GM23338 (cell line): ENCODE measurements at regions not wholly inside any gene's neighbourhood (a gene's known extent, or its start where the extent isn't known, plus 50 kb on each side); places are given as distances from the start of the nearest gene placed in this dataset.

ENCODE experiments used
- ATAC-seq: fragments of 200-7000 bp; cut with Tn5 transposase; 3 replicates; pipeline ENCODE4 v1.9.1; 2020
- DNase-seq: peaks from one replicate; pipeline ENCODE4 v3.0.0-alpha.2; 2015; ENCODE audit warnings: low spot score
- H2AFZ ChIP-seq: fragments of 200-600 bp; sonication (generic); 2 replicates; pipeline ENCODE4 v1.8.0; 2016; ENCODE audit warnings: antibody characterized with exemption, mild to moderate bottlenecking, moderate library complexity
- H3F3A ChIP-seq: fragments of 200-600 bp; sonication (generic); replicated peaks from 2 replicates; pipeline ENCODE4 v1.8.0; 2017; ENCODE audit warnings: antibody characterized with exemption, mixed run types, low read depth
- H3K27ac ChIP-seq: fragments of 200-600 bp; sonication (generic); 2 replicates; pipeline ENCODE4 v1.6.1; 2016; ENCODE audit warnings: low read depth
- H3K27me3 ChIP-seq: fragments of 200-600 bp; sonication (generic); 2 replicates; pipeline ENCODE4 v1.8.0; 2016; ENCODE audit warnings: mild to moderate bottlenecking, mixed run types, moderate library complexity; ENCODE audit not compliant: insufficient read depth
- H3K36me3 ChIP-seq: fragments of 200-600 bp; sonication (generic); 2 replicates; pipeline ENCODE4 v1.8.0; 2016; ENCODE audit warnings: mild to moderate bottlenecking; ENCODE audit not compliant: insufficient read depth
- H3K4me1 ChIP-seq: fragments of 200-600 bp; sonication (generic); 2 replicates; pipeline ENCODE4 v1.8.0; 2016; ENCODE audit warnings: mild to moderate bottlenecking, moderate library complexity; ENCODE audit not compliant: insufficient read depth
- H3K4me2 ChIP-seq: fragments of 200-600 bp; sonication (generic); 2 replicates; pipeline ENCODE4 v1.7.1; 2017; ENCODE audit warnings: mixed run types
- H3K4me3 ChIP-seq: fragments of 200-600 bp; sonication (generic); 2 replicates; pipeline ENCODE4 v1.6.1; 2016; ENCODE audit warnings: mixed run types
- H3K79me2 ChIP-seq: fragments of 200-600 bp; sonication (generic); replicated peaks from 2 replicates; pipeline ENCODE4 v1.8.0; 2017; ENCODE audit warnings: mild to moderate bottlenecking; ENCODE audit not compliant: insufficient read depth
- H3K9me2 ChIP-seq: fragments of 200-600 bp; sonication (generic); 2 replicates; pipeline ENCODE4 v1.8.0; 2017; ENCODE audit not compliant: insufficient read depth
- H4K20me1 ChIP-seq: fragments of 200-600 bp; sonication (generic); replicated peaks from 2 replicates; pipeline ENCODE4 v1.8.0; 2017; ENCODE audit warnings: mild to moderate bottlenecking; ENCODE audit not compliant: insufficient read depth
- H3K27ac Mint-ChIP-seq: 2 replicates; pipeline ENCODE4 v1.8.0; 2020; ENCODE audit warnings: inconsistent platforms, mild to moderate bottlenecking, moderate library complexity, mixed read lengths
- H3K27me3 Mint-ChIP-seq: 3 replicates; pipeline ENCODE4 v1.8.0; 2022; ENCODE audit warnings: low read depth, mild to moderate bottlenecking, moderate library complexity, mixed read lengths, inconsistent platforms; ENCODE audit not compliant: insufficient read depth, poor library complexity
- H3K36me3 Mint-ChIP-seq: 3 replicates; pipeline ENCODE4 v1.8.0; 2021; ENCODE audit warnings: low read depth, mild to moderate bottlenecking, inconsistent platforms, moderate library complexity, mixed read lengths
- H3K4me1 Mint-ChIP-seq: 3 replicates; pipeline ENCODE4 v1.8.0; 2020; ENCODE audit warnings: mild to moderate bottlenecking, inconsistent platforms, mixed read lengths
- H3K4me3 Mint-ChIP-seq: 3 replicates; pipeline ENCODE4 v1.8.0; 2021; ENCODE audit warnings: moderate library complexity, mild to moderate bottlenecking, inconsistent platforms, mixed read lengths
- H3K9me3 Mint-ChIP-seq: 3 replicates; pipeline ENCODE4 v1.8.0; 2020; ENCODE audit warnings: moderate library complexity, mild to moderate bottlenecking, inconsistent platforms, mixed read lengths
- ETS1 ChIP-seq: IDR thresholded peaks from 2 replicates; pipeline ENCODE4 v1.6.1; 2016; ENCODE audit warnings: antibody characterized with exemption
- EZH2 ChIP-seq: fragments of 200-600 bp; sonication (generic); IDR thresholded peaks from one replicate; pipeline ENCODE4 v1.8.0; 2017; ENCODE audit warnings: antibody characterized with exemption, mild to moderate bottlenecking, low read depth; ENCODE audit not compliant: unreplicated experiment
- EZH2phosphoT487 ChIP-seq: fragments of 200-600 bp; sonication (generic); IDR thresholded peaks from one replicate; pipeline ENCODE4 v1.8.1; 2018; ENCODE audit warnings: antibody characterized with exemption; ENCODE audit not compliant: unreplicated experiment
- NANOG ChIP-seq: IDR thresholded peaks from 2 replicates; pipeline ENCODE4 v1.6.1; 2016; ENCODE audit warnings: antibody characterized with exemption, borderline replicate concordance
- POLR2AphosphoS5 ChIP-seq: IDR thresholded peaks from 2 replicates; pipeline ENCODE4 v1.6.1; 2016; ENCODE audit warnings: antibody characterized with exemption, low read depth
- REST ChIP-seq: IDR thresholded peaks from one replicate; pipeline ENCODE4 v1.6.1; 2018; ENCODE audit warnings: antibody characterized with exemption; ENCODE audit not compliant: unreplicated experiment
- ZNF114 ChIP-seq: fragments of 250-450 bp; sonication (Bioruptor Pico); IDR thresholded peaks from 2 replicates; pipeline ENCODE4 v1.5.0; 2020; ENCODE audit warnings: mild to moderate bottlenecking, moderate library complexity
- ZNF331 ChIP-seq: fragments of 250-450 bp; sonication (Bioruptor Pico); IDR thresholded peaks from 2 replicates; pipeline ENCODE4 v1.5.0; 2020; ENCODE audit warnings: low read depth, mild to moderate bottlenecking, moderate library complexity
- ZNF462 ChIP-seq: fragments of 250-450 bp; sonication (Bioruptor Pico); IDR thresholded peaks from 2 replicates; pipeline ENCODE4 v1.5.0; 2020; ENCODE audit warnings: mild to moderate bottlenecking, moderate library complexity

- Histone ChIP-seq H4K20me1 (no peaks in the 10 kb centered on the region), H3K4me2 (no peak overlapping the region), H2AFZ (no peak overlapping the region), H3K27me3 (no peaks in the 10 kb centered on the region), H3K36me3 (no peaks in the 10 kb centered on the region), H3K9me2 (peaks cover 17% of the 10 kb centered on the region; the same call in 1 of the 2 replicates), H3K79me2 (no peaks in the 10 kb centered on the region), H3K27ac (no peak overlapping the region), H3K4me3 (no peak overlapping the region), H3K4me1 (peaks cover 7% of the 10 kb centered on the region; the same call in 1 of the 2 replicates), H3F3A (no peaks in the 10 kb centered on the region)
- Mint-ChIP-seq H3K27me3 (no peaks in the 10 kb centered on the region), H3K27ac (no peak overlapping the region), H3K36me3 (no peaks in the 10 kb centered on the region), H3K9me3 (no peaks in the 10 kb centered on the region), H3K4me3 (no peak overlapping the region), H3K4me1 (peaks cover 3% of the 10 kb centered on the region; the same call in 1 of the 3 replicates)
- ATAC-seq (no peak), DNase-seq (no peak)
- no peak for TF ChIP-seq ZNF114 (CRISPR knock-in tag)
- TF ChIP-seq ZNF462 (CRISPR knock-in tag), result no peak
- no peak for TF ChIP-seq ZNF331
- no peak for TF ChIP-seq NANOG
- TF ChIP-seq POLR2AphosphoS5, result no peak
- no peak for TF ChIP-seq REST
- no peak for TF ChIP-seq EZH2phosphoT487
- no peak for TF ChIP-seq ETS1
- no peak for TF ChIP-seq EZH2
Observed at GRCh38 chr6:90905351-90905750, 318.5 kb upstream of the MAP3K7 start.
